ENCODE measurements at regions not wholly inside any gene's neighbourhood (a gene's known extent, or its start where the extent isn't known, plus 50 kb on each side); places are given as distances from the start of the nearest gene placed in this dataset.

DNA sequence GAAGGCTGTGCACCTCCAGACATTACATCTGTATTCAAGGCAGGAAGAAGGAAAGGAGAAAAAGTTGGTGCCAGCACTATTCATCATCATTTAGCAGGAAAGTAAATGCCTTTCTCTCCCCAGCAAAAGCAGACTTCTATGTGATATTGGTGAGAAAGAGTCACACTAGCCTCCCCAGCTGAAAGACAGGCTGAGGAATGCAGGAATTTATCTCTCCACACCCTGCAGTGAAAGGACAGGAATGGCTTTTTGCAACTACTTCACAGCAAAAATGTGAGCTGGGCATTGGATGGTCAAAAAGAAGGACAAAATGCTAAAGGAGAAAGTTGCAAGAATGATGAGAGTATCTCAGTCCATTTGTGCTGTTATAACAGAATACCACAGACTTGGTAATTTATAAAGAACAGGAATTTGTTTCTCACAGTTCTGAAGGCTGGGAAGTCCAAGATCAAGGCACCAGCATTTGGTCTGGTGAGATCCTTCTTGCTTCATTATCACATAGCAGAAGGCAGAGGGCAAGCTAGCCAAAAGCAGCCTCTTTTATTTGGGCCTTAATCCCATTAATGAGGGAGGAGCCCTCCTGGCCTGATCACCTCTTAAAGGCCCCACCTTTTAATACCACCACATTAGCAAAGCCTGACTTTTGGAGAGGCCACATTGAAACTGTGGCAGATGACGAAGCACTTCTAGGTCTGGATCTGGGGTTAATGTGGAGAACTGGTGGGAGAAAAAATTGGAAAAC is 388.1 kb upstream of the SLC14A2 start:
- no peak for DNase-seq (ENCODE audit: low read depth, low spot score)

DNA sequence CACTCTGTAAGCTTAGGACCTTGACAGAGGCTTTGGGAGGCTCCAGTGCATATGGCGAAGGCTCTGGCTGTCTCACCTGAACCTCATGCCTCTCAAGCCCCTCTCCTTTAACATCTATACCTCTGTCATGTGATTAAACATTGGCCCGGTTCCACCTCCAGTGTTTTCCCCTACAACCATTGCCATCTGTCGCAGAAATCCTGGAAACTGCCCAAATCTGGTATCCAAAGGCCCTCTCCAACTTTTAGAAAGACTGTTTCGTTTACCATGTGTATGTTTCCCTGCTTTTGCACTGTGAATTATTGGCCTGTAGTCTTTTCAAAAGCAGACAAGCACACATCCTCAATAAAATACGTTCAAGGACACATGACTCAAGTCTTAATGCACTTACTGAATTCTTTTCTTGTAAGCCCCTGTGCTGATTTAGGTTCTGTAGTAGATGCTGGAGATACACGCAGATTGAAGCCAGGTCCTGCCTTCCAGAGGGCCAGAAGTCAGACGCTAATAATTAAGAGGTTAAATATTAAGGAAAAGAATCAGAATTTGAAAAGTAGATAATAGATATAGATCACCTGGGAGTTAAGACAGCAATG is 386.4 kb upstream of the SLC14A2 start:
- DNase-seq (ENCODE audit: low read depth, low spot score), result no peak

DNA sequence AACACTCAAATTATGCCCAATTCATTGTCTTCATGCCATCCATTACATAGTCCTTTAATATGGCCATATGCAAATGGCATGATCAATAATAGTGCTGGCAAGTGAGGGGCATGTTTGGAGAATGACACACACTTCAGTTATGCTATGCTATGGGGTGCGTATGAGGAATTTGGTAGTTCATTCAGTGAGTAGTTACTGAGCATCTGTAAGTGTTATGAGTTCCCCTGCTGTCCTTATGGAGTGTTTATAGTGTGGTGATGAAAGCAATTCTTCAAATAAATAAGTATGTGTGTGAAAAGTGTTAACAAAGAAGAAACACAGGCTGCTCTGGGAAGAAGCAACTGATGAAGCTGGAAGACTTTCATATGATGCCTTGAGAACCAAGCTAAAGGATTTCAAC is 383.7 kb upstream of the SLC14A2 start:
- no peak for DNase-seq (ENCODE audit: low read depth, low spot score)

DNA sequence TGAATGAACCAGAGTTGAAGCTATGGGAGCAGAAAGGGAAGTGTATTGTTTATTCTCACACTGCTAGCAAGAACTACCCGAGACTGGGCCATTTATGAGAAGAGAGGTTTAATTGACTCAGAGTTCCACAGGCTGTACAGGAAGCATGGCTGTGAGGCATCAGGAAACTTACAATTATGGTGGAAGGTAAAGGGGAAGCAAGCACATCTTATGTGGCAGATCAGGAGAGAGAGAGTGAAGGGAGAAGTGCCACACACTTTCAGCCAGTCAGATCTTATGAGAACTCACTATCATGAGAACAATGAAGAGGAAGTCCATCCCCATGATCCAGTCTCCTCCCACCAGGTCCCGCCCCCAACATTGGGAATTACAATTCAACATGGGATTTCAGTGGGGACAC is 383.2 kb upstream of the SLC14A2 start:
- DNase-seq (ENCODE audit: low read depth, low spot score), result no peak

DNA sequence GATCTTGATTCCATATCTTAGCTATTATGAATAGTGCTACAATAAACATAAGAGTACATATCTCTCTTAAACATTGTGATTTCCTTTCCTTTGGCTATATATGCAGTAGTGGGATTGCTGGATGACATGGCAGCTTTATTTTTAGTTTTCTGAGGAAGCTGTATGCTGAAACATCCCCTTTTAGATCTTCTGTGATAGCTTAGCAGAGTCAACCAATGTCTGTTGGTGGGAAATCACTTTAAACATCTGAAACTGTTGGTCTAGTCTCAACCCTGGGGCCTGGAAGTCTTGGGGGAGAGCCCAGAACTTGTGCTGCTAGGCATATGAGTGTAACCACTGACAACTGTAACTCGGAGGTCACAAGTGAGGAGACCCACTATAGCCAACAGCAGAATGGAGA is 378.6 kb upstream of the SLC14A2 start:
- no peak for DNase-seq (ENCODE audit: low read depth, low spot score)

DNA sequence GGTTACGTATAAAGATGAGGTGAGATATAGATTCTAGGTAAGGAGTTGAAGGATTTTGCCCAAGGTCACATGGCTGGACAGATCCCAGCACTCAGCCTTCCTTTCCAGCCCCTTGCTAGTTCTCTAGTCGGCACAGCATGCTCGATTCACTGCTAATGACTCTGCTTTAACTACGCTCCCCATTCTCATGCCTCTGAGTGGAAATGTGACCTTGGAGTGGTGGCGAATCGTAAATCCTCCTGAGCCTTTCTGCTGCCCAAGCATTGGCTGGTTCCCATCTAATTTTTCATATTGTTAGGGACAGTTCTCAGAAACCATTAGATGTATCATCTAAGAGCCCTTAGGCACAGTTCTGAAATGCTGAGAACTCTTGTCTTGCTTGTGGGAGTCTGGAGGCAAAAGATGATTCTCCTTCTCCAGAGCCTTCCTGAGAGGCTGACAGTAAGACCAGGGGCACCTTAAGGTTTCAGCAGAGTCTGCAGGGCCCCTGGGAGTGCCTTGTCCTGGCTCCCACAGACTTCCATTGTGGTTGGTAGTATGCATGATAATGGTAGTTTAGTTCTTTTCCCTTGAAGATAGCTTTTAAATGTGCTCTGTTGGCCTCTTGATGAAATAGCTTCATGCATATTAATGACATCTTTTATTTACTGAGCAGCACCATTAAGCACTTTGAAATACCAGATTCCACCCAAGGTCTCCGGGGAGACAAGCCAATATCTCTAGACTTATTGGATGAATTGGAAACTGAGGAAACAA is 377.8 kb upstream of the SLC14A2 start:
- no peak for DNase-seq (ENCODE audit: low read depth, low spot score)

DNA sequence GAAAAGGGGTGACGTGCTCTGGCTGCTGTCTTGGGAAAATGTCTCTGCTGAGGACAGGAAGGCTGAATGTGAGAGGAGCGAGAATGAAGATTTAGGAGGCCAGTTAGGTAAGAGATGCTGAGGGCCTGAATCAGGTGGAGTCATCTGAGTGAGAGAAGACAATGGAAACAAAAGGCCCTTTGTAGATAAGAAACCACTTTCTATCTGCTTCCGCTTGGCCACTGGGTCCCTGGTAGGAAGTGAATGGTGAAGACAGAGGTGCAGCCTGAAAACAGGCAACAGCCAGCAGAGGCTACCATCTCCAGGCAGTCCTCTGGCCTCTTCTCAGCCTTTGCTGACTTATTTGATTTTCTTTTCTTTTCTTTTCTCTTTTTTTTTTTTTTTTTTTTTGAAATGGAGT is 374.0 kb upstream of the SLC14A2 start:
- DNase-seq (ENCODE audit: low read depth, low spot score), result no peak

DNA sequence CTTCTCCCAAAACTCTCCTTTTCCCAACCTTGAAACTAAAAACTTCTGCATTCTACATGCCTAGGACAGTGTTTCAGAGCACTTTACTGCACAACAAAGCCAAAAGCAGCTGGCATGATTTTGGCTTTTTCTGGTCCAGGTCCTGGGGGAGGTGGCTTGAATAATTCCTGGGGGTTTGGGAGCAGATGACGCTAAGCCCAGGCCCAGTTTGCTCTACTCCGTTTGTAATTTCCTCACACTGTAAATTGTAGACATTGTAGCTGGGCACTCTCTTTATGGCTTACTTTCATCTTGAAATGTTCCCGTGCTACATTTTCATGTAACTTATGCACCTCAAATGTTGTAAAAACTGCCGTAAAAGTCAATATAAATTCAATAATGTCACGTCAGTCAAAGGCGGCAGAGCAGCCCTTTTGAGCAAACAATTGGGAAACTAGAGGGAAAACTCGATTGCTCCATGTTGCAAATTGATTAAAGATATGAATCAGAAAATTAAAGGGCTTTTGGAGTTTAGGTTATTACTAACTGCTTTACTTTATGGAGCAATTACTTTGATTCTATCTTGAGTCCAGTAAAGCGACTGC is 373.2 kb upstream of the SLC14A2 start:
- no peak for DNase-seq (ENCODE audit: low read depth, low spot score)

DNA sequence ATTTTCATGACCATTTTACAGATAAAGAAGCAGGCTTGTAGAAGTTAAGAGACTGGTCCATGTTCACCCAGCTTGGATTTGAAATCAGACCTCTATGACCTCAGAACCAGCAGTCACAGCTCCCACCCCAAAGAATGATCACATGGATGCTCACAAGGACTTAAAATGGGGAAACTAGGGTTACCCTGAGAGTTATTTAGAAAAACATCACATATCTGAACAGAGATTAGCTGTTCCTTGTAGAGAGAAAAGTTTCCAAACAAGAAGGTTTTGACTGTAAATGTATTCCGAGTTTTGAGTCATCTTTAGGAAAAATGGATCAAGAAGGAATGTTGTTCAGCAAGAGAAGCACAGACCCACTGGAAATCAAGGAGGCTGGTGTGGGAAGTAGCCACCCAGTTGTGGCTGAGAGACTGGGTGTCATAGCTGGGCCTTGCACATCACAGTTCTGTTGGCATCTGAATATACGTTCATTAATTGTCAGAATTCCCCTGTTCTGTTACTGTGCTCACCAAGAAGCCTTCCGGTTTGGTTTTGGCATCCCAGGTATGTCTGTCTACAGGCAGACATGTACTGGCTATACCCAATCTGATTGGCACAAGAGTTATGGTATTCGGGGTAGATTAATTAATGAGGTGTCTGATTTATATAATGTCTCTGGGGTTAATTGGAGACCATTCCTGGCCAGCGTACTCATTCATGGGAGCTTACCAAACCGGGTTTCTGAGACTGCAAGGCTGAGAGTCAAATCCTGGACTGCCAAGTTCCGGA is 371.8 kb upstream of the SLC14A2 start:
- no peak for DNase-seq (ENCODE audit: low read depth, low spot score)

DNA sequence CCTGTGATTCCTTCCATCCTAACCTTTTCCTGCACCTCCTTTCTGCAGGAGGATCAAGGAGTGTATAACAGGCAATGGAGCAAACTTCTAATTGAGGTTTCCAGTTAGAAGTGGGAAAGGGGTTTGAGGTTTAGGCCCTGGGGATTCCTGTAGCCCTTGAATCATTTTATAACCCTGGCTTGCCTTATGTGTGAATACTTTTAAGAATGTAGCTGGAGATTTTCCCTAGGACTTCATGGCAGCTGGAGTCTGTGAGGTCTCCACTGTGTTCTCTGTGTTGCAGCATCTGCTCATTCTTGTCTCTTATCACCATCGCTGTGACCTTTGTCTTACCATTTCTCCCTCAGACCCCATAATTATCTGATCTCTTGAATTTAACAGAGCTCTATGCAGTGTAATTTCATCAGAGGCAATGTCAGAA is 370.2 kb upstream of the SLC14A2 start:
- no peak for DNase-seq (ENCODE audit: low read depth, low spot score)

DNA sequence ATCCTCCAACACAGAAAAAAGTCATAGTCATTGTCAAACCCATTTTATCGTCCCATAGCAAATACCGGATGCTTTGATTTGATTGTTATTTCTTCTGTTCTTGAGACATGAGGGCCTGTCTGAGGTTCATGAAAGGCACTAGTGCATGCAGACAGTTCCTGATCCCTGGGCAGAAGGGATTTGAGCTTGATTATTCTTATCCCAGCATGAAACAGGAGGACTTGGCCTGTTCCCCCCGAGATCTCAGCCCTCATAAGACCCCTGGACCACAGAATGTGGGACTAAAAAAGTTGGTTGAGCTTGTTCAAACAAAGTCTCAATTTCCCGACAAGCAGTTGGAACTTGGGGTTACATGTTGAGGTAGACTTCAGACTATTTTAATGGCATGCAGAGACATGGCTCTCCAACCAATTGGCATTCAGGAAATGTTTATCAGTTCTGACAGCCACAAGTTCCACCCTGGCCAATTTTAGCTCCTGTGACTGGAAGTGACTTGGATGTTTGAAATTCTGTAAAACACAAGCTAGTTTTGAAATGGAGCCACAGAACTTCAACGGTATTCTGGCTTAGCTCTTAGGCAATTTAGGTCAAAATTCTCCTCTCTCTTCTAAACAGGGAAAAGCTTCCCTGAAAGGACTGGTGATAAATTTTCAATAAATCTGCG is 366.9 kb upstream of the SLC14A2 start:
- no peak for DNase-seq (ENCODE audit: low read depth, low spot score)

DNA sequence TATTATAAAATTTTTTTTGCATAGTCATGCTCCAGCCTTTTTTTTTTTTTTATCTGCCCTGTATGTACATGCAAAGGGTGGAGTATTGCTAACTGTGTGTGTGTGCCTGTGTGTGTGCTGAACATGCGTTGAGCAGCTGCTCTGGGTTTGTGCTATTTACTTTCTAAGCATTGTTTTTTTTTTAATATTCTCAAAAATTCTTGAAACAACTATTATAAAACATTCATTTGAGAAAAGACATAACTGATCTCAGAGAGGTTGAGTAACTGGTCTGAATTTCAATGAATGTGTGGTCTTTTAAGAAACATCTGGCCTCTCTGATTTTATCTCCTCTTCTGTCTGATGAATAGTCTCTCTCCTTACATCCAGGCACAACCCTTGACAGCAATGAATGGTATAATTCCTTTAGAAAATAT is 366.0 kb upstream of the SLC14A2 start:
- no peak for DNase-seq (ENCODE audit: low read depth, low spot score)

DNA sequence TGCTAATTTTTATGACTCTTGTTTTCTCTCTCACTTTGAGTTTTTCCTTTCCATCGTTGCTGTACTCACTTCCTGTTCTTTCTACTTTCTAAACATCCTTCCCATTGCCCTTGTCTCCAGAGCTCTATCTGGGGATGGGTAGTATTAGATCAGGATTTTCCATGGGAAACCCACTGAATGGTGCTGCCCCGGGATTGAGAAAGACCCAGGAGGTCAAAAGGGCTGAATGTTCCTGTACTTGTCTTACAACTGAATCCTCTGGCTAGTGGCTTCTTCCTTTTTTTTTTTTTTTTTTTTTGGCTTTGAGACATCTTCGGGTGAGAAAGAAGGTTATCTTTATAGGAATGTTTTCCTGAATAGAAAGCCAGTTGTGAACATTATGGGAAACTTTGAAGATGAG is 364.8 kb upstream of the SLC14A2 start:
- DNase-seq (ENCODE audit: low read depth, low spot score), result no peak

DNA sequence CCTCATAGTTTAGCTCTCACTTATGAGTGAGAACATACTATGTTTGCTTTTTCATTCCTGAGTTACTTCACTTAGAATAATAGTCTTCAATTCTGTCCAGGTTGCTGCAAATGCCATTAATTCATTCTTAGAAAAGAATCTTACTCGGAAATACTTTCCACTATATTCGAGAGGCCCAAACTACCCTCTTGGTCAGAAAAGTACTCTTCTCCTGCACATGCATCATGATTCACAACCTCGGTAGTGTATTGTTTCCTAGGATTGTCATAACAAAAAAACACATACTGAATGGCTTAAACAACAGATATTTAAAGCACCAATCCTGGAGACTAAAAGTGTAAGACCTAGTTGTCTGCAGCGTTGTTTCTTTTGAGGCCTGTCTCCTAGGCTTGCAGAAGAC is 364.0 kb upstream of the SLC14A2 start:
- DNase-seq (ENCODE audit: low read depth, low spot score), result no peak

DNA sequence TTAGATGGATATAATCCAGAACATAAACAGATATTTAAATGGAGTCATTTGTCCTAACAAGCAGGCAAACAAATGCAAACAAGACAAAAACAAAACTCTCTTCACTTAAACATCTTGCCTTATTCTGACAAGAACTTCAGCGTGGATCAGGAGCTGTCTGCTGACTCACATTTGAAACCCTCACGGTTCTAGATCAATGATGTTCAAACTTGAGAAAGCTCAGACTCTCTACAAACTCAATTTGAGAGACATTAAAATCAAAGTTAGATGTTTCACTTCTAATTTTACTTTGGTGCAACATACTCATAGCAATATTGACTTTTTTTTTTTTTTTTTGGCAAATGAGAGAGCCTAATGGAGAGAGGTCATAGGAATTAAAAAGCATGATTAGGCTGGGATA is 362.8 kb upstream of the SLC14A2 start:
- no peak for DNase-seq (ENCODE audit: low read depth, low spot score)

DNA sequence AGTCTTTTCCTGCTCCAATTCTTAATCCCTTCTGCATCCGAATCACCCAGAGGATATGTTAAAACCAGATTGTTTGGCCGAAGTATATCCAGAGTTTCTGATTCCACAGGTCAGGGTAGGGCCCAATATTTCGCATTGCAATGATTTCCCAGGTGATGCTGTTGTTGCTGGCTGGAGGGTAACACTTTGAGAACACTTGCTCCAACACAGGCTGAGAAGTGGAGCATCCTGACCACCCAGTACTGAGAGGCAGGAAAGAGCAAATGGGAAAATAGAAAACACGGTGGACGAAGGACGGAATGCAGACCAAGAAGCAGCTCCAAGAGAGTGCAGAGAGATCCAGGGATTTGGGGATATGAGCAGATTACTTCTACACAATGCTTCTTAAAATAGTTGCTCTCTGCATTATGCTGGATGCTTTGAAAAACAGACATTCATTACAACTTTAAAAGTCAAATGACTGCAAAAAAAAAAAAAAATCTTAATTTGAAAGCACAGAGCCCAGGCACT is 362.2 kb upstream of the SLC14A2 start:
- no peak for DNase-seq (ENCODE audit: low read depth, low spot score)

DNA sequence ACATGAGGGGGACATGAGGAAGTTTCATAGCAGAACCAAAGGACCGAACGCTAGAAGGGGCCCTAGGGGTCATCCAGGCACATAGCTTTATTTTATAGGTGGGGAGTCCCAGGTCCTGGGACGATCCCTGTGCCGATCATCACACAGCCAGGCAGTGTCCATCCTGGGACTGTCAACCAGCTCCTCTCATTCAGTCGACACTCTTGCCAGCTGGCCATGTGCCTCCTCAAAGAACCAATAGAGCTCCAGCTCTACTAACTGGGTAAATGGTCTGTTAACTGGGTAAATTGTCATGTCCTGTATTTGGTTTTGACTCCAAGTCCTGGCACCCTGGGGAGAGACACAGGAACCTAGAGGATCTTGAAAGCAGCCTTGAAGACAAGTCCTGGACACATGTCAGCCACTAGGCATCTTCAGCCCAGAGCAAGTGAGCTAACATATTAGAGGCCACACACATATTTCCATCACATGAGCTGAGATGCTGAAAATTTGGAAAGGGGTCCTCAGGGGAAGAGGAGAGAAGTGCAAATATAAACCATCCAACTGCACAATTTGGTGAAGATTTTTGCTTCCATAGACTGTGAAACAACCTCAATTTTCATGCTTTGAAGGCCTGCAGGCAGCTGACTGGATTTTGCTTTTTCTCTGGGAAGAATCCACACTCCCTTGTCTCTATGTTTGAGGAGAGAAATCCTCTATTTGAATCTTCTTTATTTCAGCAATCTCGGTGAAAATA is 361.1 kb upstream of the SLC14A2 start:
- DNase-seq (ENCODE audit: low read depth, low spot score), result no peak

DNA sequence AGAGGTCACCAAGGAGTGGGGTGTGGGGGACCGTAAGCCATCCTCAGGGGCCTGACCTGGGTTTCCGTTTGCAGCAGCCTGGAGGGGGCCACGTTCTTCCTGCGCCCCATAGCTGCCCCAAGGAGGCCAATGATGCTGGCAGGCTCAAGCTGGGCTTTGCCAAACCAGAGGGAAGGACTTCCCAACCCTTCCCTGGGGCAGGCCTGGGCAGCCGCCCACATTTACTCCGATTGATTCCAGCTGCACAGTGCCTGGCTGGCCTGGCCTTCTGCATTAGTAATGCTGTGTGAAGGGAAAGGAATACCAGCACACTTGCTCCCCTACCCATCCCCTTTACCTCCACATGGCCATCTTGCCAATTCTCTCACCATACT is 360.6 kb upstream of the SLC14A2 start:
- DNase-seq (ENCODE audit: low read depth, low spot score), result no peak

DNA sequence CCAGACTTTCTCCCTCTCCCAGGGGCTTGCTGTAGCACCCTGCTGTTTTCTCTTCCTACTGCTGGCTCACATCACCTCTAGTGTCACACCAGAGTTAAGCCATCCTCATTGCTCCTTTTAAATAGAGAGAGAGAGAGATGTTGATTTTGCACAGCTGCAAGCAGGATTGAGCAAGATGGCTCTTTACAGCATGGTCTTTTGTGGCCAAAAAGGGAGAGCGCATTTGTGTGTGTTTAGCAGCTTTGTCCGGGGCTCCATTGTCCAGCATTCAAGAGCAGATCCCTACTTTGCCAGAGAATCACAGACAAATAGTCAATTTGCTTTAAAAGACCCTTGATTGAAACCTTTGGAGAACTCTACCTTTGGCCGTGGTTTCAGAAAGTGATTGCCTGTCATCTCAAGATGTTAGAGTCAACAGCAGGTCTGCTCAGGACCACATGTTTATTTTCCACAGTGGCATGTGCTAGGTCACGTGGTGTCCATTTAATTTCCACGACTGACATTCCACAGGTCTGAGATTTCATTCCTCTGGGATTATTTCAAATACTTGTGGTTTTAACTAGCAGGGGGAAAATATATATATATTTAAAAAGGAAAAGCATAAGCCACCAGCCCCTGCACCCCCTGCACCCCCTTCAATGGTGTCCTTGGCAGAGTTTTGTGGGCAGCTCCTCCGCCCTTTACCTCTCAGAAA is 359.9 kb upstream of the SLC14A2 start:
- DNase-seq (ENCODE audit: low read depth, low spot score), result no peak

DNA sequence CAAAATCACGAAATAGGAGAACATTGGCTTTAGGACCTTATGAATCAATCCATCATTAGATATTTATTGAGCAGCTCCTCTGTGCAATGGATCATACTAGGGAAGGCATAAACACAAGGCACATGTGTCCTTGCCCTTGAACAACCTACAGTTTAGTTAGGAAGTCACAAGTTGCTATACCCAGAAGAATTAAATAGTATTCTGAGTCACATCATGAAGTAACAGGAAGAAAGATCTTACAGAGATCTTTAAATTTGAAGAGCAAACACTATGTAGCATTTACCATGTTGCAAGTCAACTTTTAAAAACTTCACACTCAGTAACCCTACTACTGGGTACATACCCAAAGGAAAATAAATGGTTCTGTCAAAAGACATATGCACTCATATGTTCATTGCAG is 355.2 kb upstream of the SLC14A2 start:
- no peak for DNase-seq (ENCODE audit: low read depth, low spot score)

Data from activated naive CD8-positive, alpha-beta T cell treated with anti-CD3 and anti-CD28 coated beads, Interleukin-2, amount 50 U/mL, for 16 hours (primary cell).